Cardiac muscle cell (in vitro differentiated cells and primary cell): ENCODE measurements at regions not wholly inside any gene's neighbourhood (a gene's known extent, or its start where the extent isn't known, plus 50 kb on each side); places are given as distances from the start of the nearest gene placed in this dataset.
A peak's percentile ranks its signal among the peaks of the same experiment; 100 is the strongest.

ENCODE experiments used
- DNase-seq, 2 donors: peaks; one replicate each; pipeline versions ENCODE4 v3.0.0 to v3.0.0-alpha.2; 2010 to 2017; ENCODE audit warnings: low read depth in 1 of 2, low spot score in 1 of 2
- H3K27ac ChIP-seq: fragments of 200-600 bp; sonication (generic); 2 replicates; pipeline ENCODE4 v1.5.1; 2016
- H3K27me3 ChIP-seq: fragments of 200-600 bp; sonication (generic); 2 replicates; pipeline ENCODE4 v1.6.0; 2016; ENCODE audit warnings: control low read depth
- H3K36me3 ChIP-seq: fragments of 200-600 bp; sonication (generic); 2 replicates; pipeline ENCODE4 v1.5.1; 2016; ENCODE audit warnings: control low read depth
- H3K4me1 ChIP-seq: fragments of 200-600 bp; sonication (generic); 2 replicates; pipeline ENCODE4 v1.8.1; 2017; ENCODE audit warnings: low read depth, mild to moderate bottlenecking, mixed run types
- H3K4me3 ChIP-seq: fragments of 200-600 bp; sonication (generic); 2 replicates; pipeline ENCODE4 v1.5.1; 2016; ENCODE audit warnings: mild to moderate bottlenecking
- H3K9me3 ChIP-seq: fragments of 200-600 bp; sonication (generic); 2 replicates; pipeline ENCODE4 v1.5.1; 2017; ENCODE audit warnings: low read depth, mild to moderate bottlenecking, control low read depth
- TF ChIP-seq, protein P1 (sequence below): IDR thresholded peaks from 2 replicates; pipeline ENCODE4 v1.5.1; 2012; ENCODE audit warnings: low read depth, mild to moderate bottlenecking, low read length

DNA sequence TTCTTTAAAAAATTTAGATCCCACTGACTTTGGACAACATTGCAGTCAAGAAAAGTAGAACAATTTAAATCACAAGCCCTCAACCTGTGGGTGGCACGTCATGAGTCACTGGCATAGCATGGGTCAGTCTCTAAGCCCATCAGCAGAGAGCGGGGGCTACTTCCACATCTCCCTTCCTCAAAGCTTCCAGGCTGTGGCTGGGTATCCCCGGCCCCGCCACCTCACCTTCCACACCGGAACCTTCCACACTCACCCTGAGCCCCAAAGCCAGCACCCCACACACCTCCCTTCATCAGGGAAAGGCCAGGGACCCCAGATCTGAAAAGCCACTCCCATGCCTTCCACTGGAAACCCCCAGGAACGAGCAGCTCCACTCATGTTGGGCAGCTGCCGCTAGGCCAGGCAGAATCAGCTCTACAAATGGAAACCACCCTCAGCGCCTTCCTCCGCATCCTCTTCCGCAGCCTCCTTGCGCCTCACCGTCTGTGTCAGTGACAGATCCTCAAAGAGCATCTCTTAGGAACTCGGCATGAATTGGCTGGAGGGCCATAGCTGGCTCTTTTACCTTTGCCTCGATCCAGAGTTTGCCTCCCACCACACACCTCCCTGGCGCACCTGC is 156.5 kb downstream of the ERCC6L2 start:
- H3K27me3 ChIP-seq: peaks cover 15% of the 10 kb centered on the region
- TF ChIP-seq, protein P1, sequence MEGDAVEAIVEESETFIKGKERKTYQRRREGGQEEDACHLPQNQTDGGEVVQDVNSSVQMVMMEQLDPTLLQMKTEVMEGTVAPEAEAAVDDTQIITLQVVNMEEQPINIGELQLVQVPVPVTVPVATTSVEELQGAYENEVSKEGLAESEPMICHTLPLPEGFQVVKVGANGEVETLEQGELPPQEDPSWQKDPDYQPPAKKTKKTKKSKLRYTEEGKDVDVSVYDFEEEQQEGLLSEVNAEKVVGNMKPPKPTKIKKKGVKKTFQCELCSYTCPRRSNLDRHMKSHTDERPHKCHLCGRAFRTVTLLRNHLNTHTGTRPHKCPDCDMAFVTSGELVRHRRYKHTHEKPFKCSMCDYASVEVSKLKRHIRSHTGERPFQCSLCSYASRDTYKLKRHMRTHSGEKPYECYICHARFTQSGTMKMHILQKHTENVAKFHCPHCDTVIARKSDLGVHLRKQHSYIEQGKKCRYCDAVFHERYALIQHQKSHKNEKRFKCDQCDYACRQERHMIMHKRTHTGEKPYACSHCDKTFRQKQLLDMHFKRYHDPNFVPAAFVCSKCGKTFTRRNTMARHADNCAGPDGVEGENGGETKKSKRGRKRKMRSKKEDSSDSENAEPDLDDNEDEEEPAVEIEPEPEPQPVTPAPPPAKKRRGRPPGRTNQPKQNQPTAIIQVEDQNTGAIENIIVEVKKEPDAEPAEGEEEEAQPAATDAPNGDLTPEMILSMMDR: no peak
- no peak overlapping the region for H3K27ac ChIP-seq
- H3K36me3 ChIP-seq: no peaks in the 10 kb centered on the region
- H3K4me3 ChIP-seq: no peak overlapping the region
- no peak for DNase-seq
- no peaks in the 10 kb centered on the region for H3K9me3 ChIP-seq
- H3K4me1 ChIP-seq: peaks cover 6% of the 10 kb centered on the region

DNA sequence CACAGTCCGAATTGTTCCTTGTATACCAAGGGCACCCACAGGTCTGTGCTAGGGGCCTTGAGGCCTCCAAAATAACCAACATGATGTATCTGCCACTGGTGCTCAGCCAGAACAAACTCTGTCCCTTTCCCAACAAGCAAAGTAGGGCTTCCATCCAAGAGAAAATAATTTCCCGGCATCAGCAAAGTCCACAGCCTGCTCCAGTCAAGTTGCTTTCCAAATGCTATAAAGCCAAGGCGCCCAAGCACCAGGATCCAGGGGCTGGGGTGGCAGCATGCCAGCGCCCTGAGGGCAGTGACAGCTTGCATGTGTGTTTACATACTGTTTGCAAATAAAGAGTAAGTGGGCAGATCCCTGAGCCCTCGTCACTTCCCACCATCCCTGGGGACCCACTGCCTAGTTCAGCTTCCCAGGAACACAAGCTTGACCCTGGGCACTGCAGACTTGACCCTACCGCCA is 155.9 kb downstream of the ERCC6L2 start:
- TF ChIP-seq, protein P1: no peak
- Histone ChIP-seq H3K27ac (no peak overlapping the region), H3K9me3 (no peaks in the 10 kb centered on the region), H3K4me3 (no peak overlapping the region), H3K4me1 (peaks cover 6% of the 10 kb centered on the region), H3K36me3 (no peaks in the 10 kb centered on the region), H3K27me3 (peaks cover 16% of the 10 kb centered on the region)
- DNase-seq: peak in 1 of 2 donors; percentile 47

DNA sequence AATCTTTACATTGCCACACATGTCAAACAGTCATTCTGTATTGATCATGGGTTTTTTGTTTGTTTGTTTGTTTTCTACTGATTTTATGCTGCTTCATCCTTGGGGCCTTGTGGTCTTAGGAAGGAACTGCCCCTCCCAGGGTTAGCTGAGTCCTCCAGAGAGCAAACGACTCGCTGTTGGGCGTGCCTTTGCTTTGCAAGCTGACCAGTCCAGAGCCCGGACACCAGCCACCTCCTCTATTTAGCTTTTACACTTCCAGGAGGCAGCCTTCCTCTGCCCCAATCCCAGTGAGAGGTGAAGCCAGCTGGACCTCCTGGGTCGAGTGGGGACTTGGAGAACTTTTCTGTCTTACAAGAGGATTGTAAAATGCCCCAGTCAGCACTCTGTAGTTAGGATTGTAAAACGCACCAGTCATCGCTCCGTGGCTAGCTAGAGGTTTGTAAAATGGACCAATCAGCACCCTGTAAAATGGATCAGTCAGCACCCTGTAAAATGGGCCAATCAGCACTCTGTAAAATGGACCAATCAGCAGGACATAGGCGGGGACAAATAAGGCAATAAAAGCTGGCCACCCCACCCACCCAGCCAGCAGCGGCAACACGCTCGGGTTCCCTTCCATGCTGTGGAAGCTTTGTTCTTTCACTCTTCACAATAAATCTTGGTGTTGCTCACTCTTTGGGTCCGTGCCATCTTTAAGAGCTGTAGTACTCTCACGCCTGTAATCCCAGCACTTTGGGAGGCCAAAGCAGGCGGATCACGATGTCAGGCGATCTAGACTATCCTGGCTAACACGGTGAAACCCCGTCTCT is 154.4 kb downstream of the ERCC6L2 start:
- Histone ChIP-seq H3K4me3 (no peak overlapping the region), H3K36me3 (no peaks in the 10 kb centered on the region), H3K9me3 (no peaks in the 10 kb centered on the region), H3K4me1 (peaks cover 6% of the 10 kb centered on the region), H3K27me3 (peaks cover 16% of the 10 kb centered on the region), H3K27ac (no peak overlapping the region)
- no peak for DNase-seq
- TF ChIP-seq, protein P1: no peak

DNA sequence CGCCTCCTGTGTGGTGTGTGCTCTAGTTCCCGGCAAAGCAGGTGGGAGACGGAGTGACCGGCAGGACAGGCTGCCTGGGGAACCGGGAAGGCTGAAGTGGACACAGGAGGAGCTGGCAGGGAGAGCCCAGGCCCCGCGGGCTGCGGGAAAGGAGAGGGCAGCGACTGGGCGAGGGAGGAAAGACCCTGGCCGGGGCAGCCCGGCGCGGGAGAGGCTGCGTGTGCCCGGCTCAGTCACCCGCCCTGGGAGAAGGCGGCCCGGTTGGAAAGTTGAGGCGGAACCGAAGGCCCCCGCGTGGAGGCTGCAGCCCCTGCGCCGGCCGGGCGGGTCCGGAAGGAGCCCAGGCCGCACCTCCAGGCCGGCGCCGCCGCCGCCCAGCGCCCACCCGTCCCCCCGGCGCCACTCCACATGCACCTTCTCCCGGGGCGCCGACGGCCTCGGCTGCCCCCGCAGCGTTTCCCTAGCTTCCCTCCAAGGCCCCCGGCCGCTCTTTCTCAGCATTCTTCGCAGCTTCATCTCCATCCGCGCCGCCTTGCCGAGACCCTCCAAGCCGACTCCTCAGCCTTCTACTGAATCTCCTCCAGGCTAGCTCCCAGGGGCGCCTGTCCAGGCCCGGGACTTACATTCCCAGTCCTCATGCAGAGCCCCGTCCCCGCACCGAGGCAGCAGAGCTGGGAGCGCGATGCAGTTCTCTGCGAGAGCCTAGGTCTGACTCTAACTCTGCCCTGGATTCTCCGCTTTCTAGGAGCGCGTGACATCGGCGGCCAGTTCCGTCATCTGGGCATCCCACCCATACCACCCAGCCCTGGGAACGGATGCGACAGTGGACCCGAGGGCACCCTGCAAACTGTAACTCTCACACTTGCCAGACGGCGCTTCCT is 152.0 kb downstream of the ERCC6L2 start:
- Histone ChIP-seq H3K9me3 (no peaks in the 10 kb centered on the region), H3K36me3 (no peaks in the 10 kb centered on the region), H3K4me3 (no peak overlapping the region), H3K27ac (no peak overlapping the region), H3K27me3 (peaks cover 16% of the 10 kb centered on the region), H3K4me1 (peaks cover 13% of the 10 kb centered on the region)
- peak in 1 of 2 donors; percentile 22 for DNase-seq
- TF ChIP-seq, protein P1: no peak

DNA sequence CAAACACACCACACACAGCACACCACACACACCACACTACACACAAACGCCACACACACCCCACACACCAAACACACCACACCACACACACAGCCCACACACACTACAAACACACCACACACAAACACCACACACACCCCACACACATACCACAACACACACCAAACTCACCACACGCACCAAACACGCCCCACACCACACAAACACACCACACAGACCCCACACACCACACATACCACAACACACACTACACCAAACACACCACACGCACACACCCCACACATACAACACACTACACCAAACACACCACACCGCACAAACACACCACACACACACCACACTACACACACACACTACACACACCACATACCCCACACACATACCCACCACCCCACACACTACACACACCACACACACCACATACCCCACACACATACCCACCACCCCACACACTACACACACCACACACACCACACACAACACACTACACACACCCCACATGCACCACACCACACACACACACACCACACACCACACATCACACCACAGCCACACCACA is 151.2 kb downstream of the ERCC6L2 start:
- Histone ChIP-seq H3K27ac (no peak overlapping the region), H3K27me3 (peaks cover 16% of the 10 kb centered on the region), H3K4me1 (peaks cover 20% of the 10 kb centered on the region), H3K36me3 (no peaks in the 10 kb centered on the region), H3K9me3 (no peaks in the 10 kb centered on the region), H3K4me3 (no peak overlapping the region)
- DNase-seq: no peak
- TF ChIP-seq, protein P1: no peak
